Lower lobe of right lung (tissue), 2 donors: ENCODE measurements at regions not wholly inside any gene's neighbourhood (a gene's known extent, or its start where the extent isn't known, plus 50 kb on each side); places are given as distances from the start of the nearest gene placed in this dataset.

Experiments used
- ATAC-seq, 2 donors: fragments of 200-7000 bp; cut with Tn5 transposase; one replicate each; pipeline ENCODE4 v1.9.1; 2020 to 2022; ENCODE audit warnings: mild to moderate bottlenecking in 2 of 2, moderate library complexity in 2 of 2
- DNase-seq: peaks from one replicate; pipeline ENCODE4 v3.0.0-alpha.2; 2020
- H3K27ac ChIP-seq: fragments of 200-600 bp; one replicate; pipeline ENCODE4 v1.8.0; 2022
- H3K27me3 ChIP-seq: fragments of 200-600 bp; one replicate; pipeline ENCODE4 v1.8.0; 2022; ENCODE audit warnings: low read depth
- H3K36me3 ChIP-seq: fragments of 200-600 bp; one replicate; pipeline ENCODE4 v1.8.0; 2022; ENCODE audit warnings: mild to moderate bottlenecking
- H3K4me1 ChIP-seq: fragments of 200-600 bp; one replicate; pipeline ENCODE4 v1.8.0; 2022
- H3K4me3 ChIP-seq: fragments of 200-600 bp; one replicate; pipeline ENCODE4 v1.8.0; 2022; ENCODE audit warnings: mild to moderate bottlenecking
- H3K9me3 ChIP-seq: fragments of 200-600 bp; one replicate; pipeline ENCODE4 v1.8.0; 2022
- intact Hi-C: fragments of 100-400 bp; cut with DNase I; formaldehyde crosslinking; loops from one replicate; pipeline ENCODE4 v1.11.0; 2022
- TF ChIP-seq, protein P1 (sequence below): fragments of 200-600 bp; IDR thresholded peaks from one replicate; pipeline ENCODE4 v1.8.0; 2022; ENCODE audit warnings: antibody characterized with exemption, mild to moderate bottlenecking
- donor health status: DM: no; HTN: yes; CAD: no; lungs with severe emphysema.

DNA sequence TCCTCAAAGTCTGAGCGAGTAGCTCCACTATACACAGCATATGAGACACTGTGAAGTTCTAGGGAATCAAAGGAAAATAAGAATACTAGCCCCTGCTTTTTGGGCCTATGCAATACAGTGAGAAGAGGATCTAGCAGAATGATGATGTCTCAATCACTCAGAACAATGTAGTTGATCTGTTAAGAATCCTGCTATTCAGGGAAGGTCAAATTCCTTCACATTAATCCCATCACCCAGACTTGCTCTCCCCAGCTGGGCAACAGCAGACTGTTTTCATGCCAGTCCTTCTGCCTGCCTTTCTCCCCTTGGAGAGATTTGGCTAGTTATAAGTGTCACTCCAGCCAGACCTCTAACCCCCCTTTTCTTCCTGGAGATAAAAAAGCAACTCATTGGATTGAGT, 230.0 kb upstream of the EPHA4 start:
- H3K27me3 ChIP-seq, result no peaks in the 10 kb centered on the region
- TF ChIP-seq, protein P1, sequence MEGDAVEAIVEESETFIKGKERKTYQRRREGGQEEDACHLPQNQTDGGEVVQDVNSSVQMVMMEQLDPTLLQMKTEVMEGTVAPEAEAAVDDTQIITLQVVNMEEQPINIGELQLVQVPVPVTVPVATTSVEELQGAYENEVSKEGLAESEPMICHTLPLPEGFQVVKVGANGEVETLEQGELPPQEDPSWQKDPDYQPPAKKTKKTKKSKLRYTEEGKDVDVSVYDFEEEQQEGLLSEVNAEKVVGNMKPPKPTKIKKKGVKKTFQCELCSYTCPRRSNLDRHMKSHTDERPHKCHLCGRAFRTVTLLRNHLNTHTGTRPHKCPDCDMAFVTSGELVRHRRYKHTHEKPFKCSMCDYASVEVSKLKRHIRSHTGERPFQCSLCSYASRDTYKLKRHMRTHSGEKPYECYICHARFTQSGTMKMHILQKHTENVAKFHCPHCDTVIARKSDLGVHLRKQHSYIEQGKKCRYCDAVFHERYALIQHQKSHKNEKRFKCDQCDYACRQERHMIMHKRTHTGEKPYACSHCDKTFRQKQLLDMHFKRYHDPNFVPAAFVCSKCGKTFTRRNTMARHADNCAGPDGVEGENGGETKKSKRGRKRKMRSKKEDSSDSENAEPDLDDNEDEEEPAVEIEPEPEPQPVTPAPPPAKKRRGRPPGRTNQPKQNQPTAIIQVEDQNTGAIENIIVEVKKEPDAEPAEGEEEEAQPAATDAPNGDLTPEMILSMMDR, result no peak
- intact Hi-C loops, result no loop called here
- H3K27ac ChIP-seq, result no peak overlapping the region
- ATAC-seq, result no peak
- no peaks in the 10 kb centered on the region for H3K36me3 ChIP-seq
- no peak overlapping the region for H3K4me3 ChIP-seq
- H3K4me1 ChIP-seq, result no peaks in the 10 kb centered on the region
- DNase-seq, result no peak
- H3K9me3 ChIP-seq, result no peaks in the 10 kb centered on the region

DNA sequence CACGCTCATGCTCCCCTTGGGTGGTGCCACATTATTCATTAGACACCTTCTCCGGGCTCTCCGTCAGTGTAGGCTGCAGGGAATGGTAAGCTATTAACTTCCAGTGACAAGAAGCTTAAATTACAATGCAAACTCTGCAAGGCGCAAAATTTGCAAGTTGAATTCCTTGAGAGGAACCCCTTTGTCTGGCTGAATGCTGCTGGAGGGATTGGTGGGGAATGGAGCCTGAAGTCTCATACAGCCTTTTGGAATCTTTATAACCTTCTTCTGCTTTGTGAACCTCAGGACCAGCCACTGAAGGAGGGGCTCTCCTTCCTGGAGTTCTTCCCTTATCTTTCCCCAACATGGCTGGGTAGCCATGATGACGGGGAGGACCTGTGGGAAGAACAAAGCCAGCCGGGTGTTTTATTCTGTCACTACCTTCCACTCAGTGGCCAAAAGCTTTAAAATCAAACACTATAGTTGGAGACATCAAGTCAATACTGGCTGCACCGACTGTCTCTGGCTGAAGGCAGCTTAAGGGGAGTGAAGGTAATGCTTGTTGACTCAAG, 220.9 kb upstream of the EPHA4 start:
- Histone ChIP-seq H3K36me3 (no peaks in the 10 kb centered on the region), H3K27me3 (no peaks in the 10 kb centered on the region), H3K27ac (no peak overlapping the region), H3K4me1 (no peaks in the 10 kb centered on the region), H3K9me3 (no peaks in the 10 kb centered on the region), H3K4me3 (no peak overlapping the region)
- no peak for ATAC-seq
- intact Hi-C loops, result no loop called here
- DNase-seq, result no peak
- TF ChIP-seq, protein P1, result no peak

DNA sequence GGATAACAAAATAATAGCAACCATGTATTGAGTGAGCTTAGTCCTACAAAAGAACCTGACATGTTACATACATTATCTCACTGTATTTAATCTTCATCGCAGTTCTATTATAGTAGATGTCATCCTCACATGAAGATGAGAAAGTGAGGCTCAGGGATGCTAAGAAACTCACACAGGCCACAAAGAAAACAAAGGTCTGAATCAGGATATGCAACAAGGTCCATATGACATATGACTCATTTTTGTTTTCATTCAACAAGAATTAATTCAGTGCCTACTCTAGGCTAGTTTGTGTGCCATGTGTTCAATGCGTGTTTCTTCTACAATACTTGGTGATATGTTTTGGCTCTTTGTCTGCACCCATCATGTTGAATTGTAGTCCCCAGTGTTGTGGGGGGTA, 219.7 kb upstream of the EPHA4 start:
- TF ChIP-seq, protein P1, result no peak
- no peaks in the 10 kb centered on the region for H3K4me1 ChIP-seq
- H3K9me3 ChIP-seq, result no peaks in the 10 kb centered on the region
- H3K27me3 ChIP-seq, result no peaks in the 10 kb centered on the region
- no peak for DNase-seq
- H3K36me3 ChIP-seq, result no peaks in the 10 kb centered on the region
- ATAC-seq, result no peak
- H3K27ac ChIP-seq, result no peak overlapping the region
- intact Hi-C loops, result no loop called here
- no peak overlapping the region for H3K4me3 ChIP-seq

DNA sequence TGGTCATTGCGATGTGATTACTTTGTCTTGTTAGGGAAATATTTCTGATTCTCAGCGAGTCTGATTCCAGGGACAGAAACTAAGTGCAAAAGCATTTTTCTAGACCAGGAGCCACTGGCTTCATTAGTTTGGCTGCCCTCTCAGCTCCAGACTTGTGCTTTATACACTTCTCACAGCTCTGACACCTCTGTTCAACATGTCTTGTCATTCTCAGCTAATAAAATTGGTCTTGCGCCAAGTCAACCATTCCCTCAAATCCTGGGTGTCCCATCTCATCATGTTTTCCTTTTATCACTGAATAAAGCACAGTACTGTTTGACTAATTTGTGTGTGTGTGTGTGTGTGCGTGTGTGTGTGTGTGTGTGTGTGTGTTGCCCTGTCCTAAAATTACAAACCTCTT, 215.5 kb upstream of the EPHA4 start:
- Histone ChIP-seq H3K9me3 (no peaks in the 10 kb centered on the region), H3K4me1 (no peaks in the 10 kb centered on the region), H3K4me3 (no peak overlapping the region), H3K36me3 (no peaks in the 10 kb centered on the region), H3K27me3 (no peaks in the 10 kb centered on the region), H3K27ac (no peak overlapping the region)
- ATAC-seq, result no peak
- TF ChIP-seq, protein P1, result no peak
- DNase-seq, result no peak
- intact Hi-C loops, result no loop called here

DNA sequence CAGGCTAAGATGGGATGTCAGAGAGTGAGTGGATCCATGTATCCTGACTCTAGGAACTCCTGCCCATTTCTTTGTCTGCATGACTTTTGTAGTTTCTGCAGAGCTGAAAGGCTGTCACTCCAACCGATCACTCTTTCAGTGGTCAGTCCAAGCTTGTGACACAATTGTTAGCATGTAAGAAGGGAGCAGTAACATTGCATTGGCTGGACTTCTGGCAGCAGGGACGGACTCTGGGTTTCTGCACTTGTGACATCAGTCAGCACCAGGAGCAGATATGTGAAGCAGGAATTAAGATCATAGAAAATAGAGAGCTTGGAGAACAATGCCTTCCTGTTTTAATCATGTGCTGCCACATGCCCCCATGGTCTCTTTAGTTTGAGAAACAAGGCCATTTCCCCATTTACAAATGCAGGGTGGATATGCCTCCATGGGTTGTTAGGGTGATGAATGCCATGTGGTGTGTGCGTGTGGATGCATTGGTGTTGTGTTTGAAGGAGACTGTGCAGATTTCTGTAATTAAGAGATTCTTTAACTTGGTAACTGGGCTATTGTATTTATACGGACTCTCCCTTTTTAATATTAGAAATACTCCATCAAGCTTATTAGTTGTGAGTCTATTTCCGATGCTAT, 214.3 kb upstream of the EPHA4 start:
- H3K9me3 ChIP-seq, result no peaks in the 10 kb centered on the region
- intact Hi-C loops, result no loop called here
- no peak overlapping the region for H3K4me3 ChIP-seq
- ATAC-seq (no peak), DNase-seq (no peak)
- TF ChIP-seq, protein P1, result no peak
- no peak overlapping the region for H3K27ac ChIP-seq
- H3K4me1 ChIP-seq, result no peaks in the 10 kb centered on the region
- H3K36me3 ChIP-seq, result no peaks in the 10 kb centered on the region
- H3K27me3 ChIP-seq, result no peaks in the 10 kb centered on the region
